ENCODE measurements at regions not wholly inside any gene's neighbourhood (a gene's known extent, or its start where the extent isn't known, plus 50 kb on each side); places are given as distances from the start of the nearest gene placed in this dataset.
"Not testable (repeated sequence)": the region's sequence is repeated elsewhere in the genome, so short reads cannot be mapped to it uniquely, and the experiment has no call there.

GRCh38 chr7:20075440-20075839, 141.7 kb downstream of the MACC1 start (continued):
- TF ChIP-seq BCL11A (IDR thresholded peaks at IDR 0.05; ENCODE audit: low read depth in 2 of 2, low read length in 2 of 2), result no peak
- TF ChIP-seq EZH2 (IDR thresholded peaks at IDR 0.05; ENCODE audit: low read depth, low read length, severe bottlenecking), result no peak

GRCh38 chr7:20068004-20068403, 149.2 kb downstream of the MACC1 start:
- not testable (repeated sequence) for H3K4me3 ChIP-seq (ENCODE audit: extremely low read depth in 1 of 4, insufficient read depth in 2 of 4, low read depth in 3 of 4, low read length in 4 of 4); H3K9ac ChIP-seq (replicated peaks in 1 of 4; ENCODE audit: extremely low read depth in 1 of 4, low read depth in 3 of 4, low read length in 3 of 4); H3K27ac ChIP-seq (ENCODE audit: low read depth, low read length); DNase-seq (ENCODE audit: low read depth in 1 of 2, low spot score in 2 of 2); H3K4me2 ChIP-seq (ENCODE audit: insufficient read depth in 1 of 2, low read depth in 2 of 2, low read length in 2 of 2); H4K5ac ChIP-seq (ENCODE audit: insufficient read length, low read depth, low read length); H4K91ac ChIP-seq (replicated peaks; ENCODE audit: insufficient read length, low read length); H3K18ac ChIP-seq (ENCODE audit: extremely low read depth, low read length); H3K56ac ChIP-seq (replicated peaks; ENCODE audit: insufficient read length, low read depth, low read length); H3K23ac ChIP-seq (ENCODE audit: insufficient read length); H2BK12ac ChIP-seq (ENCODE audit: low read depth, low read length); H2BK5ac ChIP-seq (ENCODE audit: low read depth, low read length); H3K23me2 ChIP-seq (ENCODE audit: low read depth, low read length); H3K4ac ChIP-seq (replicated peaks; ENCODE audit: insufficient read length, low read depth, low read length); H2BK20ac ChIP-seq (ENCODE audit: low read length); H3K79me1 ChIP-seq (ENCODE audit: low read depth, low read length); H4K8ac ChIP-seq (ENCODE audit: extremely low read depth, insufficient read depth, low read length); FAIRE-seq; H2BK120ac ChIP-seq (replicated peaks; ENCODE audit: low read depth, low read length); H2AFZ ChIP-seq (ENCODE audit: low read length); H3K27me3 ChIP-seq (replicated peaks in 1 of 4; ENCODE audit: control insufficient read depth in 3 of 4, extremely low read depth in 1 of 4, insufficient read depth in 3 of 4, low read length in 3 of 4); H3K14ac ChIP-seq (ENCODE audit: insufficient read length); H4K20me1 ChIP-seq (replicated peaks in 1 of 2; ENCODE audit: control insufficient read depth in 1 of 2, insufficient read depth in 2 of 2, low read length in 2 of 2); H2AK5ac ChIP-seq (ENCODE audit: low read depth, low read length); H2BK15ac ChIP-seq (ENCODE audit: low read length)
- WGBS, 2 experiments (ENCODE audit: extremely low coverage in 1 of 2, insufficient coverage in 1 of 2, insufficient read length in 1 of 2, insufficient replicate concordance in 2 of 2, low coverage in 1 of 2, low lambda C conversion rate in 2 of 2, missing lambda C conversion rate in 1 of 2), result 91% methylated on average over 5 of the region's 5 CpGs; no CpG with 5 or more reads in 1 of the 2 experiments
- ChIA-PET POLR2A (ENCODE audit: partially characterized antibody) (interaction anchor here (1.5 to 1.8 kb wide), 2 partner anchors 14 to 53 kb away, joined by 3 to 4 read pairs; no protein-coding TSS in a partner anchor), CTCF (ENCODE audit: partially characterized antibody) (interaction anchor here (1.6 kb wide), 1 partner anchor 11 kb away, joined by 7 read pairs; no protein-coding TSS in a partner anchor)
- peaks cover 14 to 15% of the 10 kb centered on the region in 2 experiments for H3K9me3 ChIP-seq (ENCODE audit: insufficient read depth in 2 of 2, low read depth in 1 of 2, low read length in 1 of 2)
- peaks cover 0 to 64% of the 10 kb centered on the region in 2 experiments; a peak in 3 of 4 replicates for H3K79me2 ChIP-seq (ENCODE audit: control insufficient read depth in 1 of 2, insufficient read depth in 2 of 2, low read length in 2 of 2)
- peaks cover 4 to 11% (median 6%) of the 10 kb centered on the region in 4 experiments; a peak in 4 of 7 replicates for H3K4me1 ChIP-seq (replicated peaks in 1 of 4; ENCODE audit: control insufficient read depth in 3 of 4, insufficient read depth in 4 of 4, low read length in 3 of 4)
- peaks cover 0 to 21% (median 7%) of the 10 kb centered on the region in 4 experiments; a peak in 4 of 8 replicates for H3K36me3 ChIP-seq (ENCODE audit: control insufficient read depth in 2 of 4, insufficient read depth in 4 of 4, low read length in 3 of 4)

All from H1 (cell line).